CD14-positive monocyte (primary cell): ENCODE measurements at regions not wholly inside any gene's neighbourhood (a gene's known extent, or its start where the extent isn't known, plus 50 kb on each side); places are given as distances from the start of the nearest gene placed in this dataset.

ENCODE experiments used
- DNase-seq, 3 donors: peaks; one replicate each; pipeline ENCODE4 v3.0.0-alpha.2; 2011 to 2022
- H2AFZ ChIP-seq: 2 replicates; pipeline ENCODE4 v1.6.0; 2012; ENCODE audit warnings: mild to moderate bottlenecking, low read depth, low read length, inconsistent platforms; ENCODE audit not compliant: insufficient read depth, poor library complexity, severe bottlenecking
- H3K27ac ChIP-seq, 2 donors: 1 replicate in 1 of 2; 2 replicates in 1 of 2; pipeline ENCODE4 v1.5.1; 2012 to 2013; ENCODE audit warnings: low read length in 2 of 2, control low read depth in 1 of 2, inconsistent platforms in 1 of 2, low read depth in 1 of 2, mild to moderate bottlenecking in 1 of 2
- H3K27me3 ChIP-seq, 2 donors: one replicate each; pipeline versions ENCODE4 v1.6.0 to v1.6.1; 2011 to 2013; ENCODE audit warnings: low read length in 2 of 2; ENCODE audit not compliant: control insufficient read depth in 2 of 2, insufficient read depth in 2 of 2
- H3K36me3 ChIP-seq, 2 donors: replicated peaks in 1 of 2; 1 replicate in 1 of 2; 2 replicates in 1 of 2; pipeline versions ENCODE4 v1.5.1 to v1.6.1; 2012 to 2013; ENCODE audit warnings: low read length in 2 of 2, control low read depth in 1 of 2, inconsistent platforms in 1 of 2, mild to moderate bottlenecking in 1 of 2; ENCODE audit not compliant: insufficient read depth in 2 of 2, control insufficient read depth in 1 of 2
- H3K4me1 ChIP-seq, 2 donors: 1 replicate in 1 of 2; 2 replicates in 1 of 2; pipeline versions ENCODE4 v1.5.1 to v1.6.1; 2012 to 2013; ENCODE audit warnings: low read length in 2 of 2, control low read depth in 1 of 2, inconsistent platforms in 1 of 2, mild to moderate bottlenecking in 1 of 2, moderate library complexity in 1 of 2; ENCODE audit not compliant: insufficient read depth in 2 of 2, control insufficient read depth in 1 of 2
- H3K4me2 ChIP-seq: replicated peaks from 2 replicates; pipeline ENCODE3; 2012; ENCODE audit warnings: low read length, moderate library complexity, mild to moderate bottlenecking; ENCODE audit not compliant: poor library complexity, severe bottlenecking; ENCODE audit errors: extremely low read depth
- H3K4me3 ChIP-seq, 3 experiments: fragments of 200-600 bp in 1 of 3; sonication (generic) in 1 of 3; replicated peaks in 1 of 3; 1 replicate in 2 of 3; 2 replicates in 1 of 3; pipeline ENCODE4 v1.5.1; 2011 to 2013; ENCODE audit warnings: low read length in 3 of 3, mild to moderate bottlenecking in 3 of 3, control low read depth in 2 of 3, low read depth in 2 of 3, inconsistent platforms in 1 of 3, moderate library complexity in 1 of 3
- H3K79me2 ChIP-seq: 2 replicates; pipeline ENCODE4 v1.6.0; 2012; ENCODE audit warnings: mild to moderate bottlenecking, control low read depth, inconsistent platforms, low read length, moderate library complexity; ENCODE audit not compliant: insufficient read depth
- H3K9ac ChIP-seq: 2 replicates; pipeline ENCODE4 v1.6.0; 2017; ENCODE audit warnings: low read length, mild to moderate bottlenecking; ENCODE audit not compliant: insufficient read depth, poor library complexity, severe bottlenecking
- H3K9me3 ChIP-seq, 2 donors: replicated peaks in 1 of 2; 1 replicate in 1 of 2; 2 replicates in 1 of 2; pipeline versions ENCODE4 v1.5.1 to v1.6.1; 2012 to 2013; ENCODE audit warnings: low read length in 2 of 2, control low read depth in 1 of 2; ENCODE audit not compliant: control insufficient read depth in 1 of 2, insufficient read depth in 1 of 2
- H4K20me1 ChIP-seq: 2 replicates; pipeline ENCODE4 v1.6.0; 2012; ENCODE audit warnings: mild to moderate bottlenecking, low read length, control low read depth, moderate library complexity; ENCODE audit not compliant: insufficient read depth
- H3K27ac Mint-ChIP-seq, 7 donors: one replicate each; pipeline ENCODE4 v1.8.0; 2020; ENCODE audit warnings: mild to moderate bottlenecking in 7 of 7, mixed read lengths in 7 of 7, moderate library complexity in 6 of 7, inconsistent platforms in 2 of 7
- H3K27me3 Mint-ChIP-seq, 3 donors: one replicate each; pipeline ENCODE4 v1.8.0; 2021 to 2022; ENCODE audit warnings: low read depth in 3 of 3, mild to moderate bottlenecking in 3 of 3, mixed read lengths in 3 of 3, moderate library complexity in 3 of 3, inconsistent platforms in 1 of 3
- H3K36me3 Mint-ChIP-seq, 2 donors: one replicate each; pipeline ENCODE4 v1.8.0; 2020; ENCODE audit warnings: mixed read lengths in 2 of 2, inconsistent platforms in 1 of 2, mild to moderate bottlenecking in 1 of 2
- H3K4me1 Mint-ChIP-seq: one replicate; pipeline ENCODE4 v1.8.0; 2020; ENCODE audit warnings: mild to moderate bottlenecking, mixed read lengths
- H3K4me3 Mint-ChIP-seq, 2 donors: one replicate each; pipeline ENCODE4 v1.8.0; 2020; ENCODE audit warnings: mild to moderate bottlenecking in 2 of 2, mixed read lengths in 2 of 2, moderate library complexity in 1 of 2
- H3K9me3 Mint-ChIP-seq, 7 donors: one replicate each; pipeline ENCODE4 v1.8.0; 2020 to 2022; ENCODE audit warnings: mixed read lengths in 7 of 7, mild to moderate bottlenecking in 6 of 7, moderate library complexity in 6 of 7, inconsistent platforms in 2 of 7
- WGBS: methylation state at CpG from one replicate; pipeline ENCODE4 v1.1.5; 2013; ENCODE audit warnings: missing lambda C conversion rate; ENCODE audit not compliant: insufficient coverage; 5-methylcytosine and 5-hydroxymethylcytosine counted together
- intact Hi-C, 2 donors: fragments of 100-400 bp; cut with micrococcal nuclease; formaldehyde crosslinking; loops; one replicate each; pipeline versions ENCODE4 v1.15.0 to v1.15.1; 2023
- TF ChIP-seq, protein P1 (sequence below): fragments of 200-600 bp; IDR thresholded peaks from one replicate; pipeline ENCODE4 v1.8.0; 2022; ENCODE audit warnings: antibody characterized with exemption, mild to moderate bottlenecking

DNA sequence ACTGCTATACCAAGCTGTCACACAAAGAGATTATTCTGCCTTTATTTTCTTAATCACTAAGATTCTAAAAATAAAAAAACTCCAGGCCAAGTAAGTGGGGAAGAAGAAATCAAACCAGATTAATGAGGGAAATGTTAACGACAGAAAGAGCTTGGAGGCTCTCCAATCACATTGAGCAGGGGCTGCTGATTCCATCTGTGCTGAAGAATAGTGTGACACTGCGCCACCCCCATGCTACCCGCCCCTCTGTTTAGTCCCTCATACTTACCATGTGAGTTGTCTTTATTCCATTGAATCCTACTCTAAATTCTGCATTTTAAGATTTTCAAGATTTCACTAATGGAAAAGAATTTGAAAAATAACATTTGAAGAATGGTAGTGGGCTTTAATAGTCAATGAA lies 998.0 kb upstream of the CDH2 start:
- Mint-ChIP-seq H3K27me3 (no peaks in the 10 kb centered on the region), H3K36me3 (no peaks in the 10 kb centered on the region), H3K9me3 (peaks cover 0 to 7% (median 3%) of the 10 kb centered on the region in 7 donors), H3K4me1 (no peaks in the 10 kb centered on the region), H3K4me3 (no peak overlapping the region), H3K27ac (no peak overlapping the region)
- H3K9ac ChIP-seq: no peak overlapping the region
- no CpG with 5 or more reads among the region's 3 CpGs for WGBS
- H3K4me3 ChIP-seq: no peak overlapping the region
- H2AFZ ChIP-seq: no peak overlapping the region
- intact Hi-C loops: no loop called here
- no peak overlapping the region for H3K27ac ChIP-seq
- H3K4me1 ChIP-seq: no peaks in the 10 kb centered on the region
- H3K9me3 ChIP-seq: no peaks in the 10 kb centered on the region
- H3K4me2 ChIP-seq: no peak overlapping the region
- no peaks in the 10 kb centered on the region for H3K36me3 ChIP-seq
- no peaks in the 10 kb centered on the region for H3K27me3 ChIP-seq
- H4K20me1 ChIP-seq: no peaks in the 10 kb centered on the region
- no peaks in the 10 kb centered on the region for H3K79me2 ChIP-seq
- TF ChIP-seq, protein P1, sequence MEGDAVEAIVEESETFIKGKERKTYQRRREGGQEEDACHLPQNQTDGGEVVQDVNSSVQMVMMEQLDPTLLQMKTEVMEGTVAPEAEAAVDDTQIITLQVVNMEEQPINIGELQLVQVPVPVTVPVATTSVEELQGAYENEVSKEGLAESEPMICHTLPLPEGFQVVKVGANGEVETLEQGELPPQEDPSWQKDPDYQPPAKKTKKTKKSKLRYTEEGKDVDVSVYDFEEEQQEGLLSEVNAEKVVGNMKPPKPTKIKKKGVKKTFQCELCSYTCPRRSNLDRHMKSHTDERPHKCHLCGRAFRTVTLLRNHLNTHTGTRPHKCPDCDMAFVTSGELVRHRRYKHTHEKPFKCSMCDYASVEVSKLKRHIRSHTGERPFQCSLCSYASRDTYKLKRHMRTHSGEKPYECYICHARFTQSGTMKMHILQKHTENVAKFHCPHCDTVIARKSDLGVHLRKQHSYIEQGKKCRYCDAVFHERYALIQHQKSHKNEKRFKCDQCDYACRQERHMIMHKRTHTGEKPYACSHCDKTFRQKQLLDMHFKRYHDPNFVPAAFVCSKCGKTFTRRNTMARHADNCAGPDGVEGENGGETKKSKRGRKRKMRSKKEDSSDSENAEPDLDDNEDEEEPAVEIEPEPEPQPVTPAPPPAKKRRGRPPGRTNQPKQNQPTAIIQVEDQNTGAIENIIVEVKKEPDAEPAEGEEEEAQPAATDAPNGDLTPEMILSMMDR: no peak
- DNase-seq: no peak

DNA sequence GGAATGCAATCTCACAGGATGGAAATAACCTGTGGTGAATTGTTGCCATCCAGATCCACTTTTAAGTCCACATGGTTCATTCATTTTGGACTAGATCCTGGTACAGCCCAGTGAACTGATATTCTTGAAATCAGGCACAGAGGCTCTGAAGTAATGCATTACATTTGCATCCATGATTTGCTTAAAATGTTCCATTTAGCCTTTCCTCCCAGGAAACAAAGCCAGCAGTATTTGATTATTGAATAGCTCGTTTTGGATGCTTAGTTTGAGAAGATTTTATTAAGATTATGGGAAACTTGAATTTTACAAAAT lies 995.8 kb upstream of the CDH2 start:
- no peak overlapping the region for H2AFZ ChIP-seq
- Mint-ChIP-seq H3K27ac (no peak overlapping the region), H3K4me1 (no peaks in the 10 kb centered on the region), H3K4me3 (no peak overlapping the region), H3K27me3 (no peaks in the 10 kb centered on the region), H3K9me3 (peaks cover 0 to 7% (median 2%) of the 10 kb centered on the region in 7 donors), H3K36me3 (no peaks in the 10 kb centered on the region)
- H3K4me2 ChIP-seq: no peak overlapping the region
- H3K27ac ChIP-seq: no peak overlapping the region
- TF ChIP-seq, protein P1: no peak
- H3K79me2 ChIP-seq: no peaks in the 10 kb centered on the region
- H4K20me1 ChIP-seq: no peaks in the 10 kb centered on the region
- no peak overlapping the region for H3K4me3 ChIP-seq
- H3K9ac ChIP-seq: no peak overlapping the region
- DNase-seq: no peak
- no peaks in the 10 kb centered on the region for H3K27me3 ChIP-seq
- intact Hi-C loops: no loop called here
- no peaks in the 10 kb centered on the region for H3K36me3 ChIP-seq
- H3K4me1 ChIP-seq: no peaks in the 10 kb centered on the region
- WGBS: no CpG with 5 or more reads among the region's 1 CpG
- no peaks in the 10 kb centered on the region for H3K9me3 ChIP-seq
